ENCODE measurements at regions not wholly inside any gene's neighbourhood (a gene's known extent, or its start where the extent isn't known, plus 50 kb on each side); places are given as distances from the start of the nearest gene placed in this dataset.

GRCh38 chr21:17432732-17433057 is 80.1 kb upstream of the CXADR start:
- TF ChIP-seq CTCF (IDR thresholded peaks at IDR 0.05 in 4 of 5, conservative IDR thresholded peaks at IDR 0.05 in 1 of 5) (no peak), POLR2A (IDR thresholded peaks at IDR 0.05) (no peak)

Measured in gastrocnemius medialis (tissue), 4 donors.